Stimulated activated CD4-positive, alpha-beta T cell treated with anti-CD3 and anti-CD28 coated beads, Interleukin-1b, Interleukin-23, amount 100 ng/mL, for 24 hours (primary cell): ENCODE measurements at regions not wholly inside any gene's neighbourhood (a gene's known extent, or its start where the extent isn't known, plus 50 kb on each side); places are given as distances from the start of the nearest gene placed in this dataset.

ENCODE experiments used
- DNase-seq, 4 experiments: peaks; one replicate each; pipeline ENCODE4 v3.0.0-alpha.2; 2020; ENCODE audit warnings: low read depth in 4 of 4, low spot score in 1 of 4

GRCh38 chr10:5305374-5305773 is 59.4 kb upstream of the UCN3 start:
- DNase-seq: no peak

- no peak for DNase-seq
Measured at GRCh38 chr10:5310914-5311313, 53.9 kb upstream of the UCN3 start.

GRCh38 chr10:5311617-5312016 is 53.1 kb upstream of the UCN3 start:
- no peak for DNase-seq

- DNase-seq: no peak
Measured at GRCh38 chr10:5314840-5315239, 49.9 kb upstream of the UCN3 start.
